NCI-H146 (cell line): ENCODE measurements at regions not wholly inside any gene's neighbourhood (a gene's known extent, or its start where the extent isn't known, plus 50 kb on each side); places are given as distances from the start of the nearest gene placed in this dataset.

Experiments used
- DNase-seq: peaks from one replicate; lab custom pipeline; 2025; lab: John Stamatoyannopoulos, UW

GRCh38 chr14:95442016-95442632, 74.3 kb downstream of the SYNE3 start:
- no peak for DNase-seq

GRCh38 chr14:95440951-95441350, 75.5 kb downstream of the SYNE3 start:
- no peak for DNase-seq

- no peak for DNase-seq
These were observed 76.0 kb downstream of the SYNE3 start for GRCh38 chr14:95440496-95440895.

- no peak for DNase-seq
These were observed 76.6 kb downstream of the SYNE3 start for GRCh38 chr14:95439881-95440280.

GRCh38 chr14:95437715-95438114, 78.7 kb downstream of the SYNE3 start:
- DNase-seq, result no peak

GRCh38 chr14:95436354-95436753, 80.1 kb downstream of the SYNE3 start:
- DNase-seq, result no peak

GRCh38 chr14:95434121-95434520, 82.3 kb downstream of the SYNE3 start:
- DNase-seq, result no peak

GRCh38 chr14:95433094-95433478, 83.4 kb downstream of the SYNE3 start:
- DNase-seq, result no peak

GRCh38 chr14:95432144-95433093, 84.0 kb downstream of the SYNE3 start:
- peak; percentile 33 for DNase-seq

GRCh38 chr14:95431199-95432143, 85.0 kb downstream of the SYNE3 start:
- DNase-seq, result no peak

GRCh38 chr14:95428557-95428956, 87.9 kb downstream of the SYNE3 start:
- no peak for DNase-seq

- no peak for DNase-seq
These were observed 90.4 kb downstream of the SYNE3 start for GRCh38 chr14:95426116-95426475.

GRCh38 chr14:95425369-95426115, 90.9 kb downstream of the SYNE3 start:
- DNase-seq, result no peak

- no peak for DNase-seq
These were observed 91.9 kb downstream of the SYNE3 start for GRCh38 chr14:95424529-95424928.

GRCh38 chr14:95421741-95422140, 94.7 kb downstream of the SYNE3 start:
- DNase-seq, result no peak

GRCh38 chr14:95420060-95420459, 96.4 kb downstream of the SYNE3 start:
- DNase-seq, result no peak

GRCh38 chr14:95419569-95419968, 96.9 kb downstream of the SYNE3 start:
- DNase-seq, result no peak

GRCh38 chr14:95418858-95419257, 97.6 kb downstream of the SYNE3 start:
- DNase-seq, result no peak

GRCh38 chr14:95417492-95417891, 97.8 kb upstream of the CLMN start:
- DNase-seq, result no peak

- no peak for DNase-seq
These were observed 96.3 kb upstream of the CLMN start for GRCh38 chr14:95415993-95416392.
